Neural progenitor cell (in vitro differentiated cells): ENCODE measurements at regions not wholly inside any gene's neighbourhood (a gene's known extent, or its start where the extent isn't known, plus 50 kb on each side); places are given as distances from the start of the nearest gene placed in this dataset.

ENCODE experiments used
- CTCF ChIP-seq: fragments of 200-600 bp; sonication (generic); IDR thresholded peaks from 2 replicates; pipeline ENCODE4 v1.5.1; 2017; ENCODE audit warnings: antibody characterized with exemption, mild to moderate bottlenecking
- EZH2 ChIP-seq: fragments of 200-600 bp; sonication (generic); IDR thresholded peaks from 2 replicates; pipeline ENCODE4 v1.6.1; 2017; ENCODE audit warnings: antibody characterized with exemption, mild to moderate bottlenecking, moderate library complexity
- EZH2phosphoT487 ChIP-seq: fragments of 200-600 bp; sonication (generic); IDR thresholded peaks from 2 replicates; pipeline ENCODE4 v1.6.1; 2017; ENCODE audit warnings: antibody characterized with exemption

GRCh38 chr3:117195034-117195433 is 485.5 kb downstream of the TUSC7 start:
- TF ChIP-seq CTCF = no peak
- TF ChIP-seq EZH2 = no peak
- no peak for TF ChIP-seq EZH2phosphoT487
